ENCODE measurements at regions not wholly inside any gene's neighbourhood (a gene's known extent, or its start where the extent isn't known, plus 50 kb on each side); places are given as distances from the start of the nearest gene placed in this dataset.

DNA sequence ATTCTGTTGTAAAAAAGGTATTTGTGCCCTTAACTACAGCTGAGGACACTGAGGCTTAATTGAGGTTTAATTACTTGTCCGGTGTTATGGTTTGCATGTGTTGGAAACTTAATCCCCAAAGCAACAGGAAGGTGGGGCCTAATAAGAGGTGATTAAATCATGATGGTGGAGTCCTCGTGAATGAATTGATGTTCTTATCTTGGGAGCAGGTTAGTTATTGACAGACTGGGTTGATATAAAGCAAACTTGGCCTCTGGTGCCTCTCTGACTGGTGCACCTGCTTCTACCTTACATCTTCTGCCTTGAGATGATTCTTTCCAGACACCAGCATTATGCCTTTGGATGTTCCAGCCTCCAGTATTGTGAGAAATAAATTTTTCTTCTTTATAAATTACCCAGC lies 306.5 kb upstream of the HS3ST5 start:
- TF ChIP-seq, protein P1, sequence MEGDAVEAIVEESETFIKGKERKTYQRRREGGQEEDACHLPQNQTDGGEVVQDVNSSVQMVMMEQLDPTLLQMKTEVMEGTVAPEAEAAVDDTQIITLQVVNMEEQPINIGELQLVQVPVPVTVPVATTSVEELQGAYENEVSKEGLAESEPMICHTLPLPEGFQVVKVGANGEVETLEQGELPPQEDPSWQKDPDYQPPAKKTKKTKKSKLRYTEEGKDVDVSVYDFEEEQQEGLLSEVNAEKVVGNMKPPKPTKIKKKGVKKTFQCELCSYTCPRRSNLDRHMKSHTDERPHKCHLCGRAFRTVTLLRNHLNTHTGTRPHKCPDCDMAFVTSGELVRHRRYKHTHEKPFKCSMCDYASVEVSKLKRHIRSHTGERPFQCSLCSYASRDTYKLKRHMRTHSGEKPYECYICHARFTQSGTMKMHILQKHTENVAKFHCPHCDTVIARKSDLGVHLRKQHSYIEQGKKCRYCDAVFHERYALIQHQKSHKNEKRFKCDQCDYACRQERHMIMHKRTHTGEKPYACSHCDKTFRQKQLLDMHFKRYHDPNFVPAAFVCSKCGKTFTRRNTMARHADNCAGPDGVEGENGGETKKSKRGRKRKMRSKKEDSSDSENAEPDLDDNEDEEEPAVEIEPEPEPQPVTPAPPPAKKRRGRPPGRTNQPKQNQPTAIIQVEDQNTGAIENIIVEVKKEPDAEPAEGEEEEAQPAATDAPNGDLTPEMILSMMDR (IDR thresholded peaks at IDR 0.05; ENCODE audit: control extremely low read depth in 1 of 3, insufficient read depth in 1 of 3, low read depth in 1 of 3, low read length in 3 of 3): no peak
- no peak for TF ChIP-seq SUZ12 (IDR thresholded peaks at IDR 0.05; ENCODE audit: low read length)
- no peak for TF ChIP-seq EZH2 (IDR thresholded peaks at IDR 0.05; ENCODE audit: low read depth, low read length, severe bottlenecking)
- TF ChIP-seq GABPA (IDR thresholded peaks at IDR 0.05; ENCODE audit: borderline replicate concordance, insufficient read depth, low read length): no peak
- TF ChIP-seq, protein P2, sequence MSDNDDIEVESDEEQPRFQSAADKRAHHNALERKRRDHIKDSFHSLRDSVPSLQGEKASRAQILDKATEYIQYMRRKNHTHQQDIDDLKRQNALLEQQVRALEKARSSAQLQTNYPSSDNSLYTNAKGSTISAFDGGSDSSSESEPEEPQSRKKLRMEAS (IDR thresholded peaks at IDR 0.05): no peak
- TF ChIP-seq CEBPB (IDR thresholded peaks at IDR 0.05; ENCODE audit: low read depth, low read length): no peak
- no peak for TF ChIP-seq MAFK (IDR thresholded peaks at IDR 0.05; ENCODE audit: low read depth, low read length)
- TF ChIP-seq ZNF274 (IDR thresholded peaks at IDR 0.05; ENCODE audit: borderline replicate concordance, extremely low read depth, low read length): no peak
- no peak for TF ChIP-seq TAF7 (optimal IDR thresholded peaks at IDR 0.05; ENCODE audit: borderline replicate concordance, low read depth, low read length)
- TF ChIP-seq POLR2A (IDR thresholded peaks at IDR 0.05; ENCODE audit: control extremely low read depth in 1 of 2, low read depth in 2 of 2, low read length in 2 of 2): no peak
- no peak for TF ChIP-seq CREB1 (IDR thresholded peaks at IDR 0.05)
